PC-3 (cell line): ENCODE measurements at regions not wholly inside any gene's neighbourhood (a gene's known extent, or its start where the extent isn't known, plus 50 kb on each side); places are given as distances from the start of the nearest gene placed in this dataset.

Source experiments
- ATAC-seq: fragments of 200-7000 bp; cut with Tn5 transposase; 2 replicates; pipeline ENCODE4 v1.9.1; 2020; ENCODE audit warnings: mild to moderate bottlenecking, moderate library complexity
- BruUV-seq: library from RNA; stranded (reverse); fragments of 400-500 nt; replicated peaks from 2 replicates; lab custom pipeline; 2021; lab: Mats Ljungman, UMichigan
- CTCF ChIA-PET: fragments of 300-600 bp; sonication (Branson Sonifier 250); formaldehyde crosslinking; loops from one replicate; lab custom pipeline; 2022; ENCODE audit warnings: antibody characterized with exemption; lab: Charles Lee
- POLR2A ChIA-PET: fragments of 300-600 bp; sonication (Branson Sonifier 250); formaldehyde crosslinking; loops from one replicate; lab custom pipeline; 2022; ENCODE audit warnings: antibody characterized with exemption; ENCODE audit not compliant: unreplicated experiment; lab: Charles Lee
- DNase-seq: peaks from one replicate; pipeline ENCODE4 v3.0.0-alpha.2; 2015
- H2AFZ ChIP-seq: fragments of 300-600 bp; sonication (generic); 2 replicates; pipeline ENCODE4 v1.6.0; 2016; ENCODE audit warnings: antibody characterized with exemption, low read length
- H3F3A ChIP-seq: fragments of 300-600 bp; sonication (generic); one replicate; pipeline ENCODE4 v1.6.0; 2017; ENCODE audit warnings: antibody characterized with exemption, low read length, control low read depth, mild to moderate bottlenecking; ENCODE audit not compliant: unreplicated experiment
- H3K27ac ChIP-seq: fragments of 300-600 bp; sonication (generic); 2 replicates; pipeline ENCODE4 v1.5.1; 2016; ENCODE audit warnings: mild to moderate bottlenecking, low read length
- H3K27me3 ChIP-seq: fragments of 300-600 bp; sonication (generic); 2 replicates; pipeline ENCODE4 v1.6.1; 2016; ENCODE audit warnings: low read length, mixed read lengths
- H3K36me3 ChIP-seq: fragments of 300-600 bp; sonication (generic); 2 replicates; pipeline ENCODE4 v1.6.1; 2016; ENCODE audit warnings: low read depth, mixed run types, low read length, mixed read lengths
- H3K4me1 ChIP-seq: fragments of 300-600 bp; sonication (generic); 2 replicates; pipeline ENCODE4 v1.5.1; 2016; ENCODE audit warnings: low read length; ENCODE audit not compliant: insufficient read depth
- H3K4me2 ChIP-seq: fragments of 300-600 bp; sonication (generic); 2 replicates; pipeline ENCODE4 v1.6.0; 2016; ENCODE audit warnings: low read length
- H3K4me3 ChIP-seq: fragments of 300-600 bp; sonication (generic); 2 replicates; pipeline ENCODE4 v1.5.1; 2016; ENCODE audit warnings: mild to moderate bottlenecking, low read length, mixed read lengths
- H3K79me2 ChIP-seq: fragments of 300-600 bp; sonication (generic); 2 replicates; pipeline ENCODE4 v1.6.1; 2017; ENCODE audit warnings: low read length, mixed read lengths
- H3K9ac ChIP-seq: fragments of 300-600 bp; sonication (generic); 2 replicates; pipeline ENCODE4 v1.6.0; 2016; ENCODE audit warnings: mild to moderate bottlenecking, low read length
- H3K9me2 ChIP-seq: fragments of 300-600 bp; sonication (generic); replicated peaks from 2 replicates; pipeline ENCODE4 v1.6.1; 2016; ENCODE audit warnings: mixed run types, low read length, mixed read lengths
- H3K9me3 ChIP-seq: fragments of 300-600 bp; sonication (generic); 2 replicates; pipeline ENCODE4 v1.6.1; 2016; ENCODE audit warnings: low read length, mixed read lengths
- H4K20me1 ChIP-seq: fragments of 300-600 bp; sonication (generic); 2 replicates; pipeline ENCODE4 v1.6.1; 2016; ENCODE audit warnings: low read length, mixed read lengths
- CTCF ChIP-seq: fragments of 300-600 bp; sonication (generic); conservative IDR thresholded peaks from 2 replicates; pipeline ENCODE4 v1.5.1; 2017; ENCODE audit warnings: antibody characterized with exemption, low read depth, mild to moderate bottlenecking, low read length
- EZH2 ChIP-seq: fragments of 300-600 bp; sonication (generic); IDR thresholded peaks from one replicate; pipeline ENCODE4 v1.6.1; 2017; ENCODE audit warnings: antibody characterized with exemption, mild to moderate bottlenecking, low read length; ENCODE audit not compliant: unreplicated experiment
- EZH2phosphoT487 ChIP-seq: fragments of 300-600 bp; sonication (generic); IDR thresholded peaks from 2 replicates; pipeline ENCODE4 v1.6.1; 2018; ENCODE audit warnings: mild to moderate bottlenecking, antibody characterized with exemption, low read length, borderline replicate concordance
- intact Hi-C: fragments of 100-400 bp; cut with micrococcal nuclease; formaldehyde crosslinking; loops from 2 replicates; pipeline ENCODE4 v1.9.0; 2023

DNA sequence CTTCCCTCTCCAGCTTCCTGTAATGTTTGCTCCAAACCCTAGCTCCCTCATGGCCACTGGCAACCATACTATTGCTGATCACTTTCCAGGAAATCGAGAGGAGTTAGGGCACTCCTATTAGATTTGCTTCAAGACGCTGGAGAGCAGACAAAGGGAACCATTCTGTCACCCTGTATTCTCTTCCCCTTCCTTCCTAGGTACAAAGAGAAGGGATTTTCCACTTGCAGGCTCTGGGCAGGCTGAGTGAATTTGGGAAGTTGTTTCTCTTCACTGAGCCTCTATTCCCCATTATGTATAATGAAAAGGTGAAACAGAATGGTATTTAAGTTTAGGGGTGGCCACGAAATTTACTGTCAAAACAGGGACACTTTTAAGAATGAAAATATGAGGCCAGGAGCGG, 99.4 kb upstream of the LPP start:
- no peak overlapping the region for H3K9ac ChIP-seq
- ChIA-PET CTCF (no interaction called here), POLR2A (no interaction called here)
- no peak overlapping the region for H3K4me2 ChIP-seq
- H2AFZ ChIP-seq: no peak overlapping the region
- ATAC-seq: no peak
- DNase-seq: no peak
- BruUV-seq: no TSS peak
- H3K9me3 ChIP-seq: no peaks in the 10 kb centered on the region
- H3K79me2 ChIP-seq: no peaks in the 10 kb centered on the region
- no peak overlapping the region for H3K4me3 ChIP-seq
- no peaks in the 10 kb centered on the region for H3K27me3 ChIP-seq
- no peak for TF ChIP-seq CTCF
- no peaks in the 10 kb centered on the region for H3K36me3 ChIP-seq
- no peak overlapping the region for H3K27ac ChIP-seq
- no peaks in the 10 kb centered on the region for H3F3A ChIP-seq
- intact Hi-C loops: no loop called here
- no peaks in the 10 kb centered on the region for H4K20me1 ChIP-seq
- no peaks in the 10 kb centered on the region for H3K9me2 ChIP-seq
- peaks cover 16% of the 10 kb centered on the region; the same call in 1 of the 2 replicates for H3K4me1 ChIP-seq

DNA sequence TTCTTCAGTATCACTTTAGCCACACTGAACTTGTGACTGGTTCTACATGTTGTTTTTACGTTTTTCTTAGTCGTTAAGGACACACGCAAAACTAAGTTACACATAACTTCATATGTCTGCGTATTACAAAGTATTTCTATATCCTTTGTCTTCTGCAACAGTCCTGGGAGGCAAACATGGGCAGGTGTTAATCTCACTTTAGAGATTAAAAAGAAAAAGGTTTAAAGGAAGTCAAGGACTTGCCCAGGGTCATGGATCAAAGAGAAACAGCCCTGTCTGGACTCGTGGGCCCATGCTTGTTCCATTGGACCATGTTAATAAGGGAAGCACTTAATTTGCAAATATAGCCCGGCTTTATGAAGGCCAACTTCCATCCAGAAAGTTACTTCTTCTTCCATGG, 98.6 kb upstream of the LPP start:
- TF ChIP-seq EZH2phosphoT487 (no peak), EZH2 (no peak), CTCF (no peak)
- H3K9ac ChIP-seq: no peak overlapping the region
- BruUV-seq: no TSS peak
- no peaks in the 10 kb centered on the region for H3K79me2 ChIP-seq
- H3K36me3 ChIP-seq: no peaks in the 10 kb centered on the region
- H3K9me2 ChIP-seq: no peaks in the 10 kb centered on the region
- H3K4me2 ChIP-seq: no peak overlapping the region
- no peak overlapping the region for H3K27ac ChIP-seq
- no peaks in the 10 kb centered on the region for H3K9me3 ChIP-seq
- intact Hi-C loops: no loop called here
- ChIA-PET CTCF (no interaction called here), POLR2A (no interaction called here)
- H3K27me3 ChIP-seq: no peaks in the 10 kb centered on the region
- H3K4me3 ChIP-seq: no peak overlapping the region
- no peak for ATAC-seq
- no peaks in the 10 kb centered on the region for H4K20me1 ChIP-seq
- H3F3A ChIP-seq: no peaks in the 10 kb centered on the region
- peaks cover 16% of the 10 kb centered on the region; the same call in 1 of the 2 replicates for H3K4me1 ChIP-seq
- H2AFZ ChIP-seq: no peak overlapping the region
- no peak for DNase-seq

DNA sequence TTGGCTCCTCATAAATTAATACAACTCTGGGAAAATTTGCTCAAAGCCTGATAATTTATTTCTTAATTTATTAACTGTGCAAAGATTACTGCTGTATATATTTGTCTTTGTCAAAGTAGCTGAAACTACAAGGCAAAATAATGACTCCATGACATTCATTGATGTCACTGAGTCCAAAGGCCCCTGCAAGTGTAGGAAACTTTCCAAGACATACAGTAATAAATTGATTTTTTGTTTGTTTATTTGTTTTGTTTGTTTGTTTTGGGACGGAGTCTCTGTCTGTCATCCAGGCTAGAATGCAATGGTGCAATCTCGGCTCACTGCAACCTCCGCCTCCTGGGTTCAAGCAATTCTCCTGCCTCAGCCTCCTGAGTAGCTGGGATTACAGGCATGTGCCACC, 96.8 kb upstream of the LPP start:
- no peak for DNase-seq
- ChIA-PET POLR2A (no interaction called here), CTCF (no interaction called here)
- Histone ChIP-seq H3K9me2 (no peaks in the 10 kb centered on the region), H3K27ac (no peak overlapping the region), H3K36me3 (no peaks in the 10 kb centered on the region), H3F3A (no peaks in the 10 kb centered on the region), H3K27me3 (no peaks in the 10 kb centered on the region), H3K4me3 (no peak overlapping the region), H3K4me2 (no peak overlapping the region), H2AFZ (no peak overlapping the region), H3K9me3 (no peaks in the 10 kb centered on the region), H4K20me1 (no peaks in the 10 kb centered on the region), H3K9ac (no peak overlapping the region), H3K4me1 (peaks cover 26% of the 10 kb centered on the region), H3K79me2 (no peaks in the 10 kb centered on the region)
- ATAC-seq: no peak
- no TSS peak for BruUV-seq
- TF ChIP-seq CTCF: no peak
- no peak for TF ChIP-seq EZH2
- no peak for TF ChIP-seq EZH2phosphoT487
- intact Hi-C loops: no loop called here
